ENCODE measurements at regions not wholly inside any gene's neighbourhood (a gene's known extent, or its start where the extent isn't known, plus 50 kb on each side); places are given as distances from the start of the nearest gene placed in this dataset.

GRCh38 chr4:110682311-110682710 is 59.4 kb upstream of the PITX2 start:
- TF ChIP-seq CTCF (conservative IDR thresholded peaks at IDR 0.05) = no peak
- no peak for DNase-seq (ENCODE audit: extremely low spot score, unreplicated experiment)
- Mint-ChIP-seq H3K27me3 (peaks cover 16% of the 10 kb centered on the region), H3K4me3 (no peak overlapping the region), H3K4me1 (ENCODE audit: unreplicated experiment) (peaks cover 8% of the 10 kb centered on the region), H3K9me3 (no peaks in the 10 kb centered on the region), H3K36me3 (no peaks in the 10 kb centered on the region), H3K27ac (no peak overlapping the region)

DNA sequence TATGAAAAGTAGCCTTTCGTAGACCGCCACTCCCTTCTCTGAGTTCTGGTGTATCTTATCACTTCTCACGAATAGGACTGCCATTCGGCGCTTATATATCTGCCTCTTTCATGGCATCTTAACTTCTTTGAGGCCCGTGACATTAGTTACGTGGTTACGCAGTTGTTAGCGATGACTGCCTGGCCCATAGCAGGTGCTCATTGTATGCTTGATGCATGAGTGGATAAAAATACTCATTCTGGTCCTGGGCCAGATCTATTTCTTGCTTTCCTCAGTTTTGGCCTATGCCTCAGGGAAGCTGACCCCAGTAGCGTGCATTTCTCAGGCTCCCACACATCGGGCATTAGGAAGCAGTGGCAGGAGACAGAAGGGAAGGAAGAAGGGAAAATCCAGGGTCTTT is 60.7 kb upstream of the PITX2 start:
- H3K27ac Mint-ChIP-seq = no peak overlapping the region
- no peak overlapping the region for H3K4me3 Mint-ChIP-seq
- peaks cover 5% of the 10 kb centered on the region for H3K27me3 Mint-ChIP-seq
- H3K4me1 Mint-ChIP-seq (ENCODE audit: unreplicated experiment) = peaks cover 6% of the 10 kb centered on the region
- no peak for DNase-seq (ENCODE audit: extremely low spot score, unreplicated experiment)
- no peak for TF ChIP-seq CTCF (conservative IDR thresholded peaks at IDR 0.05)
- H3K36me3 Mint-ChIP-seq = no peaks in the 10 kb centered on the region
- no peaks in the 10 kb centered on the region for H3K9me3 Mint-ChIP-seq

- no peak overlapping the region for H3K4me3 Mint-ChIP-seq
- TF ChIP-seq CTCF (conservative IDR thresholded peaks at IDR 0.05) = no peak
- DNase-seq (ENCODE audit: extremely low spot score, unreplicated experiment) = no peak
- no peaks in the 10 kb centered on the region for H3K4me1 Mint-ChIP-seq (ENCODE audit: unreplicated experiment)
- no peak overlapping the region for H3K27ac Mint-ChIP-seq
- no peaks in the 10 kb centered on the region for H3K27me3 Mint-ChIP-seq
- peaks cover 3% of the 10 kb centered on the region for H3K36me3 Mint-ChIP-seq
- H3K9me3 Mint-ChIP-seq = no peaks in the 10 kb centered on the region
These were observed 79.4 kb upstream of the PITX2 start for GRCh38 chr4:110702326-110702725.

DNA sequence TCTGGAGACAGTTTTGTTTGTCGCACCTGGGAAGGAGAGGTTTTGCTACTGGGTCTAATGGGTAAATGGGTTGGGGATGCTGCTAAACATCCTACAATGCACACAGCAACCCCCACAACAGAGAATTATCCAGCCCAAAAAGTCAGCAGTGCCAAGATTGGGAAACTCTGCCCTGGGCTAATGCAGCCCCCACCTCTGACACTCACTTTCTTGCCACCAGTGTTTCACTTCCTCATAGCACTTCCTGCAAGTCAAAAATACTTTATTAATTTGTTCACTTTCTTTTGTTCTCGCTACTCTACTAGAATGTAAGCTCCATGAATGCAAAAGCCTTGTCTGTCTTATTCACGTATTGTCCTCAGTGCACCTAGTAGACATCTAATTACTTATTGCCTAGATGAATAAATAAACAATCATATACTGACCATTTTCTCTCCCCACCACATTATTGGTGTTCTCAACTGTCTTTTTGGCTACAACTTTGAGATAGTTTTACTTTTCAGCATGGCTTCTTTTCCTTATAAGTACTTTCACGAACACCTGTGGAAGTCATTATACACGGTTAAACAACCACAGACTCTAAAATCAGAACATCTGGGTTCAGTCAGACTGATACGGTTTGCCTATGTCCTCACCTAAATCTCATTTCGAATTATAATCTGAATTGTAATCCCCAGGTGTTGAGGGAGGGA is 82.0 kb upstream of the PITX2 start:
- peaks cover 3% of the 10 kb centered on the region for H3K36me3 Mint-ChIP-seq
- no peak for TF ChIP-seq CTCF (conservative IDR thresholded peaks at IDR 0.05)
- H3K27ac Mint-ChIP-seq = no peak overlapping the region
- DNase-seq (ENCODE audit: extremely low spot score, unreplicated experiment) = no peak
- H3K4me3 Mint-ChIP-seq = no peak overlapping the region
- no peaks in the 10 kb centered on the region for H3K27me3 Mint-ChIP-seq
- H3K4me1 Mint-ChIP-seq (ENCODE audit: unreplicated experiment) = no peaks in the 10 kb centered on the region
- no peaks in the 10 kb centered on the region for H3K9me3 Mint-ChIP-seq

- Mint-ChIP-seq H3K27me3 (no peaks in the 10 kb centered on the region), H3K4me3 (no peak overlapping the region), H3K9me3 (no peaks in the 10 kb centered on the region), H3K4me1 (ENCODE audit: unreplicated experiment) (no peaks in the 10 kb centered on the region), H3K27ac (no peak overlapping the region), H3K36me3 (peaks cover 3% of the 10 kb centered on the region)
- TF ChIP-seq CTCF (conservative IDR thresholded peaks at IDR 0.05) = no peak
- no peak for DNase-seq (ENCODE audit: extremely low spot score, unreplicated experiment)
These were observed 82.5 kb upstream of the PITX2 start for GRCh38 chr4:110705440-110705782.

GRCh38 chr4:110710070-110710469 is 87.2 kb upstream of the PITX2 start:
- H3K36me3 Mint-ChIP-seq = no peaks in the 10 kb centered on the region
- no peaks in the 10 kb centered on the region for H3K4me1 Mint-ChIP-seq (ENCODE audit: unreplicated experiment)
- H3K27ac Mint-ChIP-seq = no peak overlapping the region
- H3K9me3 Mint-ChIP-seq = no peaks in the 10 kb centered on the region
- no peak for TF ChIP-seq CTCF (conservative IDR thresholded peaks at IDR 0.05)
- DNase-seq (ENCODE audit: extremely low spot score, unreplicated experiment) = no peak
- no peaks in the 10 kb centered on the region for H3K27me3 Mint-ChIP-seq
- H3K4me3 Mint-ChIP-seq = no peak overlapping the region

Measured in type B pancreatic cell (in vitro differentiated cells).